ENCODE measurements at regions not wholly inside any gene's neighbourhood (a gene's known extent, or its start where the extent isn't known, plus 50 kb on each side); places are given as distances from the start of the nearest gene placed in this dataset.

- no peaks in the 10 kb centered on the region for H3K9me3 ChIP-seq
- no peak overlapping the region for H3K27ac ChIP-seq
- no peaks in the 10 kb centered on the region for H3K4me1 ChIP-seq (ENCODE audit: insufficient read depth)
- H3K27me3 ChIP-seq, result no peaks in the 10 kb centered on the region
- no peaks in the 10 kb centered on the region for H3K36me3 ChIP-seq
- no peak overlapping the region for H3K4me3 ChIP-seq
- no peak for TF ChIP-seq EP300 (IDR thresholded peaks at IDR 0.05)
- no peak for TF ChIP-seq POLR2A (IDR thresholded peaks at IDR 0.05)
- TF ChIP-seq CTCF (IDR thresholded peaks at IDR 0.05), result no peak
- DNase-seq, result no peak
- 82 to 89% (median 83%) methylated on average over 5 of the region's 5 CpGs for WGBS, 3 donors
- intact Hi-C loops (cut with DNase I), result no loop called here
Measured at GRCh38 chr7:26508917-26509316, 217.3 kb downstream of the SNX10 start.

GRCh38 chr7:26510231-26510957 is 218.7 kb downstream of the SNX10 start:
- TF ChIP-seq CTCF (IDR thresholded peaks at IDR 0.05) (no peak), POLR2A (IDR thresholded peaks at IDR 0.05) (no peak), EP300 (IDR thresholded peaks at IDR 0.05) (no peak)
- Histone ChIP-seq H3K4me1 (ENCODE audit: insufficient read depth) (no peaks in the 10 kb centered on the region), H3K4me3 (no peak overlapping the region), H3K27ac (no peak overlapping the region), H3K9me3 (no peaks in the 10 kb centered on the region), H3K27me3 (no peaks in the 10 kb centered on the region), H3K36me3 (no peaks in the 10 kb centered on the region)
- DNase-seq, result no peak
- intact Hi-C loops (cut with DNase I), result no loop called here
- WGBS, 3 donors, result 87 to 89% (median 89%) methylated on average over 5 of the region's 5 CpGs

- H3K9me3 ChIP-seq, result no peaks in the 10 kb centered on the region
- intact Hi-C loops (cut with DNase I), result no loop called here
- no peaks in the 10 kb centered on the region for H3K4me1 ChIP-seq (ENCODE audit: insufficient read depth)
- H3K27ac ChIP-seq, result no peak overlapping the region
- TF ChIP-seq CTCF (IDR thresholded peaks at IDR 0.05) (no peak), EP300 (IDR thresholded peaks at IDR 0.05) (no peak), POLR2A (IDR thresholded peaks at IDR 0.05) (no peak)
- H3K27me3 ChIP-seq, result no peaks in the 10 kb centered on the region
- H3K4me3 ChIP-seq, result no peak overlapping the region
- no peak for DNase-seq
- 42 to 57% (median 49%) methylated on average over 6 of the region's 6 CpGs for WGBS, 3 donors
- no peaks in the 10 kb centered on the region for H3K36me3 ChIP-seq
Measured at GRCh38 chr7:26511866-26512265, 220.2 kb downstream of the SNX10 start.

- Histone ChIP-seq H3K4me3 (no peak overlapping the region), H3K4me1 (ENCODE audit: insufficient read depth) (no peaks in the 10 kb centered on the region), H3K27ac (no peak overlapping the region), H3K9me3 (no peaks in the 10 kb centered on the region), H3K36me3 (no peaks in the 10 kb centered on the region), H3K27me3 (no peaks in the 10 kb centered on the region)
- 90 to 93% (median 90%) methylated on average over 3 of the region's 3 CpGs for WGBS, 3 donors
- intact Hi-C loops (cut with DNase I), result no loop called here
- TF ChIP-seq EP300 (IDR thresholded peaks at IDR 0.05) (no peak), CTCF (IDR thresholded peaks at IDR 0.05) (no peak), POLR2A (IDR thresholded peaks at IDR 0.05) (no peak)
- no peak for DNase-seq
Measured at GRCh38 chr7:26512737-26513136, 221.1 kb downstream of the SNX10 start.
